Esophagus squamous epithelium (tissue), 5 donors: ENCODE measurements at regions not wholly inside any gene's neighbourhood (a gene's known extent, or its start where the extent isn't known, plus 50 kb on each side); places are given as distances from the start of the nearest gene placed in this dataset.

ENCODE experiments used
- DNase-seq: peaks from one replicate; lab custom pipeline; 2025; lab: John Stamatoyannopoulos, UW
- H3K27ac ChIP-seq, 4 donors: fragments of 200-600 bp; sonication (generic); one replicate each; pipeline ENCODE4 v1.5.1; 2016 to 2019; ENCODE audit warnings: mild to moderate bottlenecking in 1 of 4
- H3K27me3 ChIP-seq, 4 donors: fragments of 200-600 bp; sonication (generic); 1 replicate in 3 of 4; 2 replicates in 1 of 4; pipeline versions ENCODE4 v1.5.1 to v1.6.0; 2017 to 2021; ENCODE audit warnings: antibody characterized with exemption in 1 of 4
- H3K36me3 ChIP-seq, 3 donors: fragments of 200-600 bp; sonication (generic); one replicate each; pipeline ENCODE4 v1.5.1; 2016 to 2019
- H3K4me1 ChIP-seq, 3 donors: fragments of 200-600 bp; sonication (generic); one replicate each; pipeline ENCODE4 v1.5.1; 2017 to 2019
- H3K4me3 ChIP-seq, 4 donors: fragments of 200-600 bp; sonication (generic); 1 replicate in 3 of 4; 2 replicates in 1 of 4; pipeline ENCODE4 v1.5.1; 2016 to 2019; ENCODE audit warnings: mild to moderate bottlenecking in 2 of 4, moderate library complexity in 1 of 4
- H3K9me3 ChIP-seq, 3 donors: fragments of 200-600 bp; sonication (generic); one replicate each; pipeline ENCODE4 v1.5.1; 2016 to 2019
- CTCF ChIP-seq, 6 experiments: fragments of 450-650 bp in 4 of 6; fragments of 200-600 bp in 2 of 6; sonication (generic) in 2 of 6; IDR thresholded peaks; one replicate each; pipeline ENCODE4 v1.5.1; 2016 to 2019; ENCODE audit warnings: antibody characterized with exemption in 6 of 6, mild to moderate bottlenecking in 4 of 6, moderate library complexity in 4 of 6
- POLR2A ChIP-seq, 4 donors: fragments of 450-650 bp; IDR thresholded peaks; one replicate each; pipeline ENCODE4 v1.6.1; 2017; ENCODE audit warnings: antibody characterized with exemption in 4 of 4, mild to moderate bottlenecking in 4 of 4, moderate library complexity in 3 of 4
- WGBS, 2 donors: methylation state at CpG; one replicate each; pipeline ENCODE4 v1.1.5; 2018; 5-methylcytosine and 5-hydroxymethylcytosine counted together
- intact Hi-C: fragments of 100-400 bp; cut with DNase I; formaldehyde crosslinking; loops from one replicate; pipeline ENCODE4 v1.15.0; 2022
- donor health status: DM: yes; HTN: yes; CAD: no.

GRCh38 chr13:78105656-78106055 is 187.0 kb upstream of the EDNRB start:
- no peak for DNase-seq
- Histone ChIP-seq H3K27me3 (no peaks in the 10 kb centered on the region), H3K4me3 (no peak overlapping the region), H3K27ac (no peak overlapping the region), H3K36me3 (no peaks in the 10 kb centered on the region), H3K4me1 (no peaks in the 10 kb centered on the region), H3K9me3 (peaks cover 0 to 3% (median 0%) of the 10 kb centered on the region in 3 donors)
- TF ChIP-seq POLR2A (IDR thresholded peaks at IDR 0.05): no peak
- intact Hi-C loops: no loop called here

GRCh38 chr13:78103936-78104335 is 185.3 kb upstream of the EDNRB start:
- Histone ChIP-seq H3K4me3 (no peak overlapping the region), H3K36me3 (no peaks in the 10 kb centered on the region), H3K4me1 (no peaks in the 10 kb centered on the region), H3K27ac (no peak overlapping the region), H3K27me3 (no peaks in the 10 kb centered on the region), H3K9me3 (no peaks in the 10 kb centered on the region)
- TF ChIP-seq CTCF (IDR thresholded peaks at IDR 0.05): no peak
- TF ChIP-seq POLR2A (IDR thresholded peaks at IDR 0.05): no peak
- intact Hi-C loops: no loop called here
- DNase-seq: no peak
- WGBS, 2 donors: 64 to 66% methylated on average over 2 of the region's 2 CpGs

GRCh38 chr13:78102741-78103140 is 184.1 kb upstream of the EDNRB start:
- H3K27ac ChIP-seq: no peak overlapping the region
- WGBS, 2 donors: 75 to 79% methylated on average over 2 of the region's 2 CpGs
- intact Hi-C loops: no loop called here

GRCh38 chr13:78102121-78102677 is 183.6 kb upstream of the EDNRB start:
- TF ChIP-seq CTCF (IDR thresholded peaks at IDR 0.05) (no peak), POLR2A (IDR thresholded peaks at IDR 0.05) (no peak)
- no peak overlapping the region for H3K27ac ChIP-seq
- no peaks in the 10 kb centered on the region for H3K9me3 ChIP-seq
- DNase-seq: no peak
- H3K36me3 ChIP-seq: no peaks in the 10 kb centered on the region
- WGBS, 2 donors: 60 to 66% methylated on average over 3 to 4 of the region's 4 CpGs
- H3K27me3 ChIP-seq: no peaks in the 10 kb centered on the region
- H3K4me1 ChIP-seq: no peaks in the 10 kb centered on the region
- no peak overlapping the region for H3K4me3 ChIP-seq
- intact Hi-C loops: no loop called here

More at GRCh38 chr13:78102741-78103140, 184.1 kb upstream of the EDNRB start:
- H3K36me3 ChIP-seq: no peaks in the 10 kb centered on the region
- no peak for DNase-seq
- no peaks in the 10 kb centered on the region for H3K27me3 ChIP-seq
- no peaks in the 10 kb centered on the region for H3K9me3 ChIP-seq
- H3K4me1 ChIP-seq: no peaks in the 10 kb centered on the region
- TF ChIP-seq POLR2A (IDR thresholded peaks at IDR 0.05): no peak
- TF ChIP-seq CTCF (IDR thresholded peaks at IDR 0.05): no peak
- H3K4me3 ChIP-seq: no peak overlapping the region

GRCh38 chr13:78100486-78100885 is 181.9 kb upstream of the EDNRB start:
- Histone ChIP-seq H3K4me3 (no peak overlapping the region), H3K27me3 (no peaks in the 10 kb centered on the region), H3K27ac (no peak overlapping the region), H3K9me3 (no peaks in the 10 kb centered on the region), H3K36me3 (no peaks in the 10 kb centered on the region), H3K4me1 (no peaks in the 10 kb centered on the region)
- intact Hi-C loops: no loop called here
- 84 to 89% methylated on average over 4 of the region's 4 CpGs for WGBS, 2 donors
- DNase-seq: no peak
- TF ChIP-seq CTCF (IDR thresholded peaks at IDR 0.05): no peak
- no peak for TF ChIP-seq POLR2A (IDR thresholded peaks at IDR 0.05)

GRCh38 chr13:78098249-78098648 is 179.6 kb upstream of the EDNRB start:
- no peak overlapping the region for H3K27ac ChIP-seq
- no peaks in the 10 kb centered on the region for H3K9me3 ChIP-seq
- H3K36me3 ChIP-seq: no peaks in the 10 kb centered on the region
- intact Hi-C loops: no loop called here
- WGBS, 2 donors: 53 to 56% methylated on average over 3 of the region's 3 CpGs
- TF ChIP-seq CTCF (IDR thresholded peaks at IDR 0.05) (no peak), POLR2A (IDR thresholded peaks at IDR 0.05) (no peak)
- H3K4me1 ChIP-seq: no peaks in the 10 kb centered on the region
- no peaks in the 10 kb centered on the region for H3K27me3 ChIP-seq
- no peak overlapping the region for H3K4me3 ChIP-seq
- no peak for DNase-seq
